HG03039 (cell line): ENCODE measurements at regions not wholly inside any gene's neighbourhood (a gene's known extent, or its start where the extent isn't known, plus 50 kb on each side); places are given as distances from the start of the nearest gene placed in this dataset.

ENCODE experiments used
- ATAC-seq: cut with Tn5 transposase; IDR thresholded peaks from one replicate; pipeline ENCODE4 v1.9.1; 2021; ENCODE audit warnings: mild to moderate bottlenecking, moderate library complexity; ENCODE audit not compliant: unreplicated experiment

DNA sequence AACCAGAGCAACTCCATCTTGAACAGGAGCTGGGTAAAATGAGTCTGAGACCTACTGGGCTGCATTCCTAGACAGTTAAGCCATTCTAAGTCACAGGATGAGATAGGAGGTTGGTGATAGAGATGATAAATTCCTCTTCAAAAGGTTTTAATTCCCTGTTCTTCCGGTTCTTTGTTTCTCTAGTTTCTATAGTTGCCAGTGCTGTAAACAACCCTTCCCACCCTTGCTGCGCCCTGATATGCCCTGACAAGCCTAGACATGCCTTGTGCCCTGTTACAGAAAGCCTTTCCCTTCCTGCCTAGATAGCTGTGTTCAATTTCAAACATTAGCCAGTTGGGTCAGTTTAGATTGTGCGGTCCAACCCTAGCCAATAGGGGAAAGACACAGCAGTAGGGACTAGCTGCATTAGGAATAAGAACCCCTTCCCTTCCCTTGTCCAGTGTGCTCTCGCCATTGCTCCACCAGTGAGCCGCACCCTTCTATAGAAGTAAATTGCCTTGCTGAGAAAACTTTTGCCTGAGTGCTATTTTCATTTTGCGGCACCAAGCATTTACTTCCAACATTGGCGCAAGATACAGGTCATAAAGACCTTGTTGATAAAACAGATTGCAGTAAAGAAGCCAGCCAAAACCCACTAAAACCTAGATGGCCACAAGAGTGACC is 52.5 kb upstream of the CCN2 start:
- no peak for ATAC-seq
